Panc1 (cell line): ENCODE measurements at regions not wholly inside any gene's neighbourhood (a gene's known extent, or its start where the extent isn't known, plus 50 kb on each side); places are given as distances from the start of the nearest gene placed in this dataset.

Experiments used
- ATAC-seq: fragments of 200-7000 bp; cut with Tn5 transposase; 2 replicates; pipeline ENCODE4 v1.9.1; 2020; ENCODE audit warnings: mild to moderate bottlenecking, moderate library complexity
- BruUV-seq: library from RNA; stranded (reverse); fragments of 400-500 nt; replicated peaks from 2 replicates; lab custom pipeline; 2021; lab: Mats Ljungman, UMichigan
- CTCF ChIA-PET: fragments of 300-600 bp; sonication (Branson Sonifier 250); formaldehyde crosslinking; loops from one replicate; lab custom pipeline; 2022; ENCODE audit warnings: antibody characterized with exemption; lab: Charles Lee
- POLR2A ChIA-PET: fragments of 300-600 bp; sonication (Branson Sonifier 250); formaldehyde crosslinking; loops from one replicate; lab custom pipeline; 2022; ENCODE audit warnings: antibody characterized with exemption; lab: Charles Lee
- DNase-seq: peaks from one replicate; pipeline ENCODE4 v3.0.0-alpha.2; 2010; ENCODE audit warnings: low read depth, low spot score
- H3K27ac ChIP-seq: 2 replicates; pipeline ENCODE4 v1.5.1; 2011; ENCODE audit warnings: mild to moderate bottlenecking, low read length, inconsistent platforms
- H3K27me3 ChIP-seq: fragments of 200-500 bp; sonication (Bioruptor generic); 2 replicates; pipeline ENCODE4 v1.6.0; 2014; ENCODE audit warnings: low read length, inconsistent platforms; ENCODE audit not compliant: control insufficient read depth, insufficient read depth
- H3K36me3 ChIP-seq: fragments of 200-500 bp; sonication (Bioruptor generic); 2 replicates; pipeline ENCODE4 v1.5.1; 2014; ENCODE audit warnings: inconsistent platforms, mild to moderate bottlenecking, low read length, moderate library complexity; ENCODE audit not compliant: control insufficient read depth, insufficient read depth
- H3K4me1 ChIP-seq: 2 replicates; pipeline ENCODE4 v1.5.1; 2011; ENCODE audit warnings: inconsistent platforms, mild to moderate bottlenecking, low read length, moderate library complexity; ENCODE audit not compliant: control insufficient read depth, insufficient read depth
- H3K4me3 ChIP-seq, 2 experiments: 2 replicates each; pipeline ENCODE4 v1.5.1; 2011 to 2012; ENCODE audit warnings: low read depth in 2 of 2, low read length in 2 of 2, mild to moderate bottlenecking in 2 of 2, inconsistent platforms in 1 of 2, moderate library complexity in 1 of 2
- H3K9me3 ChIP-seq: fragments of 200-500 bp; sonication (Bioruptor generic); 2 replicates; pipeline ENCODE4 v1.5.1; 2014; ENCODE audit warnings: low read depth, mild to moderate bottlenecking, inconsistent platforms, low read length, moderate library complexity; ENCODE audit not compliant: control insufficient read depth, insufficient read depth
- POLR2AphosphoS5 ChIP-seq: IDR thresholded peaks from 2 replicates; pipeline ENCODE4 v1.6.1; 2012; ENCODE audit warnings: mild to moderate bottlenecking, low read depth, low read length, moderate library complexity
- SIN3A ChIP-seq: IDR thresholded peaks from 2 replicates; pipeline ENCODE4 v1.6.1; 2012; ENCODE audit warnings: low read depth, mild to moderate bottlenecking, low read length, moderate library complexity, borderline replicate concordance; ENCODE audit not compliant: insufficient read depth
- TCF7L2 ChIP-seq: IDR thresholded peaks from 2 replicates; pipeline ENCODE4 v1.6.1; 2011; ENCODE audit warnings: mild to moderate bottlenecking, low read depth, low read length, inconsistent platforms
- in situ Hi-C: cut with HindIII; loops from 2 replicates; pipeline ENCODE4 v1.10.0; 2016; ENCODE audit warnings: low sequenced_read_pairs, low pct_unique_long_range_greater_than_20kb
- intact Hi-C: fragments of 100-400 bp; cut with micrococcal nuclease; formaldehyde crosslinking; loops from one replicate; pipeline ENCODE4 v1.10.0; 2022; ENCODE audit not compliant: unreplicated experiment
- TF ChIP-seq, protein P1 (sequence below): fragments of 450-650 bp; IDR thresholded peaks from 2 replicates; pipeline ENCODE4 v1.5.1; 2017; ENCODE audit warnings: mild to moderate bottlenecking
- TF ChIP-seq, protein P2 (sequence below), 2 experiments: IDR thresholded peaks; 2 replicates each; pipeline ENCODE4 v1.6.1; 2011 to 2012; ENCODE audit warnings: low read depth in 2 of 2, control low read depth in 1 of 2, low read length in 1 of 2, mild to moderate bottlenecking in 1 of 2, moderate library complexity in 1 of 2; ENCODE audit not compliant: insufficient read depth in 1 of 2

DNA sequence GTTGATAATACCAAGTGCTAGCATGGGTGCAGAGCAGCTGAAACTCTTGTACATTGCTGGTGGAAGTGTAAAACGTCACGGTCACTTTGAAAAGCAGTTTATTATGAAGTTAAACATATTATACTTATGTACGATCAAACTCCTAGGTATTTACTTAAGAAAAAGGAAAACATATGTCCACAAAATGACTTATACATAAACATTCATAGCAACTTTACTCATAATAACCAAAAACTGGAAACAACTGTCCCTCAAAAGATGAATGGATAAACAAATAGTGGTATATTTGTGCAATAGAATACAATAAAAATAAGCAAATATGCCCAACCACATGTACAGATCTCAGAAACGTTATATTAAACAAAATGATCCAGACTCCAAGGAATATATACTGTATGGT is 92.3 kb upstream of the TRIO start:
- H3K27me3 ChIP-seq = no peaks in the 10 kb centered on the region
- TF ChIP-seq, protein P1, sequence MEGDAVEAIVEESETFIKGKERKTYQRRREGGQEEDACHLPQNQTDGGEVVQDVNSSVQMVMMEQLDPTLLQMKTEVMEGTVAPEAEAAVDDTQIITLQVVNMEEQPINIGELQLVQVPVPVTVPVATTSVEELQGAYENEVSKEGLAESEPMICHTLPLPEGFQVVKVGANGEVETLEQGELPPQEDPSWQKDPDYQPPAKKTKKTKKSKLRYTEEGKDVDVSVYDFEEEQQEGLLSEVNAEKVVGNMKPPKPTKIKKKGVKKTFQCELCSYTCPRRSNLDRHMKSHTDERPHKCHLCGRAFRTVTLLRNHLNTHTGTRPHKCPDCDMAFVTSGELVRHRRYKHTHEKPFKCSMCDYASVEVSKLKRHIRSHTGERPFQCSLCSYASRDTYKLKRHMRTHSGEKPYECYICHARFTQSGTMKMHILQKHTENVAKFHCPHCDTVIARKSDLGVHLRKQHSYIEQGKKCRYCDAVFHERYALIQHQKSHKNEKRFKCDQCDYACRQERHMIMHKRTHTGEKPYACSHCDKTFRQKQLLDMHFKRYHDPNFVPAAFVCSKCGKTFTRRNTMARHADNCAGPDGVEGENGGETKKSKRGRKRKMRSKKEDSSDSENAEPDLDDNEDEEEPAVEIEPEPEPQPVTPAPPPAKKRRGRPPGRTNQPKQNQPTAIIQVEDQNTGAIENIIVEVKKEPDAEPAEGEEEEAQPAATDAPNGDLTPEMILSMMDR = no peak
- DNase-seq = no peak
- no peak overlapping the region for H3K4me3 ChIP-seq
- no peaks in the 10 kb centered on the region for H3K36me3 ChIP-seq
- ChIA-PET POLR2A (no interaction called here), CTCF (interaction anchor here (0.6 kb wide), 1 partner anchor 46 kb away, joined by 3 read pairs; no protein-coding TSS in a partner anchor)
- peaks cover 18% of the 10 kb centered on the region for H3K4me1 ChIP-seq
- BruUV-seq = no TSS peak
- H3K9me3 ChIP-seq = peaks cover 3% of the 10 kb centered on the region; the same call in 1 of the 2 replicates
- in situ Hi-C loops = no loop called here
- ATAC-seq = no peak
- intact Hi-C loops = no loop called here
- H3K27ac ChIP-seq = peak overlapping the region; percentile 73

DNA sequence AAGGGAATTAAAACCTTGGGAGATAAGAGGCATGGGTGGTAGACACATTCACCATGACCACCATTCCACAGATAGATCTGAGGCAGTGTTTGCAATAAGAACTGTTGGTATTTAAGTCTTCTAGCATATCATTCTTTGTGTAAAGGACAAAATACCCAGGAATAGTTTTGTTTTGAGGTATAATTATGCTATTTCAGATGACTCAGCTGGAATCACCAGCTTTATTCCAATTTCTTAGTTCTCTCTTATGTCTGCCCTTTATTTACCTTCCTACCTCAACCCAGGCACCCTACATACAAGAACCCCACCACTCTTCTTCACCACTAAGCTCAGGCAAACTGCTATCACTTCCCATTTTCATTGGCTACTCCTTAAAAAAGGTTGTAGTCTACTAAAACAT is 94.7 kb upstream of the TRIO start:
- H3K4me1 ChIP-seq = peaks cover 6% of the 10 kb centered on the region; the same call in 1 of the 2 replicates
- TF ChIP-seq, protein P2, sequence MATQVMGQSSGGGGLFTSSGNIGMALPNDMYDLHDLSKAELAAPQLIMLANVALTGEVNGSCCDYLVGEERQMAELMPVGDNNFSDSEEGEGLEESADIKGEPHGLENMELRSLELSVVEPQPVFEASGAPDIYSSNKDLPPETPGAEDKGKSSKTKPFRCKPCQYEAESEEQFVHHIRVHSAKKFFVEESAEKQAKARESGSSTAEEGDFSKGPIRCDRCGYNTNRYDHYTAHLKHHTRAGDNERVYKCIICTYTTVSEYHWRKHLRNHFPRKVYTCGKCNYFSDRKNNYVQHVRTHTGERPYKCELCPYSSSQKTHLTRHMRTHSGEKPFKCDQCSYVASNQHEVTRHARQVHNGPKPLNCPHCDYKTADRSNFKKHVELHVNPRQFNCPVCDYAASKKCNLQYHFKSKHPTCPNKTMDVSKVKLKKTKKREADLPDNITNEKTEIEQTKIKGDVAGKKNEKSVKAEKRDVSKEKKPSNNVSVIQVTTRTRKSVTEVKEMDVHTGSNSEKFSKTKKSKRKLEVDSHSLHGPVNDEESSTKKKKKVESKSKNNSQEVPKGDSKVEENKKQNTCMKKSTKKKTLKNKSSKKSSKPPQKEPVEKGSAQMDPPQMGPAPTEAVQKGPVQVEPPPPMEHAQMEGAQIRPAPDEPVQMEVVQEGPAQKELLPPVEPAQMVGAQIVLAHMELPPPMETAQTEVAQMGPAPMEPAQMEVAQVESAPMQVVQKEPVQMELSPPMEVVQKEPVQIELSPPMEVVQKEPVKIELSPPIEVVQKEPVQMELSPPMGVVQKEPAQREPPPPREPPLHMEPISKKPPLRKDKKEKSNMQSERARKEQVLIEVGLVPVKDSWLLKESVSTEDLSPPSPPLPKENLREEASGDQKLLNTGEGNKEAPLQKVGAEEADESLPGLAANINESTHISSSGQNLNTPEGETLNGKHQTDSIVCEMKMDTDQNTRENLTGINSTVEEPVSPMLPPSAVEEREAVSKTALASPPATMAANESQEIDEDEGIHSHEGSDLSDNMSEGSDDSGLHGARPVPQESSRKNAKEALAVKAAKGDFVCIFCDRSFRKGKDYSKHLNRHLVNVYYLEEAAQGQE (IDR thresholded peaks at IDR 0.05; ENCODE audit: insufficient read depth in 1 of 2, low read depth in 2 of 2, low read length in 1 of 2) = no peak
- no peak for TF ChIP-seq POLR2AphosphoS5
- ChIA-PET POLR2A (no interaction called here), CTCF (no interaction called here)
- in situ Hi-C loops = no loop called here
- no TSS peak for BruUV-seq
- no peaks in the 10 kb centered on the region for H3K27me3 ChIP-seq
- peak overlapping the region; percentile 77 for H3K27ac ChIP-seq
- ATAC-seq (no peak), DNase-seq (no peak)
- intact Hi-C loops = no loop called here
- H3K9me3 ChIP-seq = peaks cover 3% of the 10 kb centered on the region; the same call in 1 of the 2 replicates
- no peaks in the 10 kb centered on the region for H3K36me3 ChIP-seq
- no peak overlapping the region for H3K4me3 ChIP-seq

DNA sequence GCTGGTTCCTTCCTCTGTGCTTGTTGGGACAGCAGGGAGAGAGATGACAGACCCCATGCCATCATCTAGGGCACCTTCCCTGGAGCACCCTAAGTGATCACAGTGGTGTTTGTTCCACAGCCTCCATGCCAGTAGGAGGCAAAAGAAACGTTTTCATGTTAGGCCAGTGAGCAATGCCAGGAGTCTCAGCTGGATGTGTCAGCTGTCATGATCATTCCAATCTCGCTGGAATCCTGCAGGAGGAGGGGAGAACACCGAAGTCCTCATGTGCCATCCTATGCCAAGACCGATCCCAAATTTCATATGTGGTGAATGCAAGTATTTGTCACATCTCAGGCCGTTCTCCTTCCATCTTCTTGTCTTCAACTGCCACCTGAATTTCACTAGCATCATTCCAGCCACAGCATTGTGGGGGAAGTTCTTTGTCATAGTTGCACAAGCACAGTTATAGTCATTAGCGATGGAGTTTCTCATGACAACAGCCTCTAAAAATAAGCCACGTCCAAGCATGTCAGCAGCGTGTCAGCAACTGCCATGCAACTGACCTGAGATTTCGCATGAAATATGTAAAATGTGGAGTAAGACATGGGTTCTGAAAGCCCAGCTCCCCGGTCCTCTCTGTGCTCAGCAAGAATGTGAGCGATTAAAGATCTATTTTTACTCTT is 97.2 kb upstream of the DNAH5 start:
- Histone ChIP-seq H3K27ac (peak overlapping the region; percentile 100), H3K36me3 (no peaks in the 10 kb centered on the region), H3K9me3 (peaks cover 5% of the 10 kb centered on the region; the same call in 1 of the 2 replicates), H3K27me3 (no peaks in the 10 kb centered on the region), H3K4me1 (peaks cover 41% of the 10 kb centered on the region), H3K4me3 (no peak overlapping the region)
- no peak for DNase-seq
- no peak for ATAC-seq
- POLR2A ChIA-PET = no interaction called here
- CTCF ChIA-PET = no interaction called here
- no TSS peak for BruUV-seq
- in situ Hi-C loops = no loop called here
- TF ChIP-seq TCF7L2 (no peak), POLR2AphosphoS5 (no peak), SIN3A (no peak)
- TF ChIP-seq, protein P1 = no peak
- TF ChIP-seq, protein P2 (IDR thresholded peaks at IDR 0.05; ENCODE audit: insufficient read depth in 1 of 2, low read depth in 2 of 2, low read length in 1 of 2) = no peak
- intact Hi-C loops = no loop called here
